K562 (cell line): ENCODE measurements at regions not wholly inside any gene's neighbourhood (a gene's known extent, or its start where the extent isn't known, plus 50 kb on each side); places are given as distances from the start of the nearest gene placed in this dataset.

ENCODE experiments used
- ATAC-seq: fragments of 200-7000 bp; cut with Tn5 transposase; 3 replicates; pipeline ENCODE4 v1.9.1; 2020; ENCODE audit warnings: moderate library complexity
- BruUV-seq: library from RNA; stranded (reverse); fragments of 400-500 nt; replicated peaks from 2 replicates; lab custom pipeline; 2021; lab: Mats Ljungman, UMichigan
- CTCF ChIA-PET: fragments of 300-600 bp; formaldehyde crosslinking; extraction: SDS; loops from one replicate; lab custom pipeline; 2021; ENCODE audit warnings: low intra/inter-chr PET ratio; lab: Yijun Ruan, JAX
- POLR2A ChIA-PET: fragments of 300-600, 350-650 bp; sonication (Branson Sonifier 250); formaldehyde crosslinking; extraction: SDS; loops from one replicate; lab custom pipeline; 2021; ENCODE audit warnings: antibody characterized with exemption, inconsistent platforms; lab: Yijun Ruan, JAX
- DNase-seq, 4 experiments: peaks; one replicate each; pipeline versions ENCODE4 v3.0.0 to v3.0.0-alpha.2; 2011 to 2018; ENCODE audit warnings: low spot score in 3 of 4, mixed read lengths in 3 of 4; ENCODE audit errors: extremely low read depth in 1 of 4
- FAIRE-seq: peaks from 2 replicates; lab custom pipeline; 2011; peaks lifted over from hg19 to GRCh38; lab: Jason Lieb, UNC
- H2AFZ ChIP-seq: 2 replicates; pipeline ENCODE4 v1.6.0; 2011; ENCODE audit warnings: low read depth, low read length, control low read depth, inconsistent platforms
- H3K27ac ChIP-seq: fragments of 200-600 bp; 3 replicates; pipeline ENCODE4 v1.8.0; 2011; ENCODE audit warnings: low read depth, mild to moderate bottlenecking, control low read depth, inconsistent platforms, low read length, moderate library complexity, mixed read lengths; ENCODE audit errors: extremely low read depth
- H3K27me3 ChIP-seq, 2 experiments: fragments of 300-600 bp in 1 of 2; 2 replicates in 1 of 2; 3 replicates in 1 of 2; pipeline versions ENCODE4 v1.6.0 to v1.8.0; 2011; ENCODE audit warnings: inconsistent platforms in 2 of 2, low read length in 2 of 2, mild to moderate bottlenecking in 1 of 2, mixed read lengths in 1 of 2, moderate library complexity in 1 of 2; ENCODE audit not compliant: control insufficient read depth in 2 of 2, insufficient read depth in 2 of 2
- H3K36me3 ChIP-seq: fragments of 300-600 bp; 3 replicates; pipeline ENCODE4 v1.8.0; 2011; ENCODE audit warnings: mild to moderate bottlenecking, low read length, inconsistent platforms; ENCODE audit not compliant: control insufficient read depth, insufficient read depth
- H3K4me1 ChIP-seq, 2 experiments: fragments of 200-600 bp in 1 of 2; replicated peaks in 1 of 2; 2 replicates in 1 of 2; 3 replicates in 1 of 2; pipeline versions ENCODE4 v1.5.1 to v1.8.0; 2011; ENCODE audit warnings: inconsistent platforms in 2 of 2, low read length in 2 of 2, mild to moderate bottlenecking in 1 of 2, mixed read lengths in 1 of 2, moderate library complexity in 1 of 2; ENCODE audit not compliant: control insufficient read depth in 2 of 2, insufficient read depth in 2 of 2
- H3K4me2 ChIP-seq: 2 replicates; pipeline ENCODE4 v1.6.1; 2011; ENCODE audit warnings: low read length, control low read depth, inconsistent platforms, mixed read lengths; ENCODE audit not compliant: insufficient read depth
- H3K4me3 ChIP-seq: fragments of 200-600 bp; sonication (generic), shearing (Covaris generic); 2 replicates; pipeline ENCODE4 v1.5.1; 2016; ENCODE audit warnings: control low read depth, inconsistent platforms
- H3K79me2 ChIP-seq: fragments of 200-600 bp; 3 replicates; pipeline ENCODE4 v1.8.0; 2011; ENCODE audit warnings: low read length, inconsistent platforms; ENCODE audit not compliant: control insufficient read depth, insufficient read depth
- H3K9ac ChIP-seq, 2 experiments: 2 replicates each; pipeline versions ENCODE4 v1.6.0 to v1.6.1; 2011; ENCODE audit warnings: low read depth in 2 of 2, low read length in 2 of 2, control low read depth in 1 of 2, inconsistent platforms in 1 of 2, mild to moderate bottlenecking in 1 of 2, mixed read lengths in 1 of 2; ENCODE audit not compliant: insufficient read depth in 1 of 2
- H3K9me1 ChIP-seq: one replicate; pipeline ENCODE4 v1.6.0; 2011; ENCODE audit warnings: inconsistent platforms, mild to moderate bottlenecking, low read length, moderate library complexity; ENCODE audit not compliant: control insufficient read depth, insufficient read depth
- H3K9me3 ChIP-seq: replicated peaks from 2 replicates; pipeline ENCODE4 v1.5.1; 2011; ENCODE audit warnings: low read depth, low read length, inconsistent platforms; ENCODE audit not compliant: control insufficient read depth, insufficient read depth
- H4K20me1 ChIP-seq: replicated peaks from 2 replicates; pipeline ENCODE4 v1.6.1; 2011; ENCODE audit warnings: low read length, inconsistent platforms, mixed read lengths; ENCODE audit not compliant: control insufficient read depth, insufficient read depth
- FUS ChIP-seq: fragments of 200-400 bp; formaldehyde crosslinking; optimal IDR thresholded peaks from 2 replicates; pipeline ENCODE3; 2017; ENCODE audit warnings: low read depth, low read length
- GATAD2A ChIP-seq: fragments of 450-650 bp; IDR thresholded peaks from 2 replicates; pipeline ENCODE4 v1.6.1; 2017
- HDGF ChIP-seq: fragments of 450-650 bp; IDR thresholded peaks from 2 replicates; pipeline ENCODE4 v1.6.1; 2016
- RAD21 ChIP-seq, 2 experiments: fragments of 250-450 bp in 1 of 2; fragments of 450-650 bp in 1 of 2; sonication (Bioruptor Pico) in 1 of 2; formaldehyde crosslinking in 1 of 2; IDR thresholded peaks in 1 of 2; conservative IDR thresholded peaks in 1 of 2; 2 replicates each; pipeline versions ENCODE4 v1.4.0 to v1.8.0; 2020 to 2022; ENCODE audit warnings: mild to moderate bottlenecking in 2 of 2, moderate library complexity in 1 of 2
- RBBP5 ChIP-seq: fragments of 200-600 bp; sonication (generic); IDR thresholded peaks from 2 replicates; pipeline ENCODE4 v1.6.1; 2012; ENCODE audit warnings: borderline replicate concordance, mild to moderate bottlenecking, low read length, control low read depth, inconsistent platforms; ENCODE audit not compliant: insufficient read depth, poor library complexity, severe bottlenecking
- SOX6 ChIP-seq: fragments of 450-650 bp; IDR thresholded peaks from 2 replicates; pipeline ENCODE4 v1.6.1; 2014; ENCODE audit warnings: mild to moderate bottlenecking
- ZNF274 ChIP-seq: IDR thresholded peaks from 2 replicates; pipeline ENCODE4 v1.6.1; 2011; ENCODE audit warnings: low read depth, mild to moderate bottlenecking, low read length, moderate library complexity, borderline replicate concordance
- ZNF280B ChIP-seq: fragments of 250-450 bp; sonication (Bioruptor Pico); IDR thresholded peaks from 2 replicates; pipeline ENCODE4 v1.5.1; 2021; ENCODE audit warnings: mild to moderate bottlenecking
- ZNF318 ChIP-seq, 2 experiments: fragments of 450-650 bp; IDR thresholded peaks; 2 replicates each; pipeline ENCODE4 v1.6.1; 2016; ENCODE audit warnings: mild to moderate bottlenecking in 2 of 2, borderline replicate concordance in 1 of 2, low read depth in 1 of 2, moderate library complexity in 1 of 2
- WGBS: fragments of 100-300 bp; shearing (Covaris generic); methylation state at CpG from one replicate; pipeline ENCODE4 v1.1.6; 2016; ENCODE audit warnings: low coverage, mixed read lengths; ENCODE audit not compliant: insufficient coverage; ENCODE audit errors: missing lambda C conversion rate; 5-methylcytosine and 5-hydroxymethylcytosine counted together
- in situ Hi-C: fragments of 300-500 bp; cut with MboI; formaldehyde crosslinking; loops from 4 replicates; pipeline ENCODE4 v1.15.0; 2018; ENCODE audit warnings: inconsistent platforms, mixed read lengths
- intact Hi-C: fragments of 100-400 bp; cut with micrococcal nuclease; formaldehyde crosslinking; loops from 2 replicates; pipeline ENCODE4 v1.14.2; 2022

- TF ChIP-seq ZNF274: no peak
- no peak for TF ChIP-seq RAD21 (CRISPR knock-in tag; conservative IDR thresholded peaks at IDR 0.05 in 1 of 2, IDR thresholded peaks at IDR 0.05 in 1 of 2)
- no peak for TF ChIP-seq FUS
- no peak for TF ChIP-seq HDGF
Observed at GRCh38 chr4:104890598-104891275, 255.9 kb upstream of the TET2 start (continued).

DNA sequence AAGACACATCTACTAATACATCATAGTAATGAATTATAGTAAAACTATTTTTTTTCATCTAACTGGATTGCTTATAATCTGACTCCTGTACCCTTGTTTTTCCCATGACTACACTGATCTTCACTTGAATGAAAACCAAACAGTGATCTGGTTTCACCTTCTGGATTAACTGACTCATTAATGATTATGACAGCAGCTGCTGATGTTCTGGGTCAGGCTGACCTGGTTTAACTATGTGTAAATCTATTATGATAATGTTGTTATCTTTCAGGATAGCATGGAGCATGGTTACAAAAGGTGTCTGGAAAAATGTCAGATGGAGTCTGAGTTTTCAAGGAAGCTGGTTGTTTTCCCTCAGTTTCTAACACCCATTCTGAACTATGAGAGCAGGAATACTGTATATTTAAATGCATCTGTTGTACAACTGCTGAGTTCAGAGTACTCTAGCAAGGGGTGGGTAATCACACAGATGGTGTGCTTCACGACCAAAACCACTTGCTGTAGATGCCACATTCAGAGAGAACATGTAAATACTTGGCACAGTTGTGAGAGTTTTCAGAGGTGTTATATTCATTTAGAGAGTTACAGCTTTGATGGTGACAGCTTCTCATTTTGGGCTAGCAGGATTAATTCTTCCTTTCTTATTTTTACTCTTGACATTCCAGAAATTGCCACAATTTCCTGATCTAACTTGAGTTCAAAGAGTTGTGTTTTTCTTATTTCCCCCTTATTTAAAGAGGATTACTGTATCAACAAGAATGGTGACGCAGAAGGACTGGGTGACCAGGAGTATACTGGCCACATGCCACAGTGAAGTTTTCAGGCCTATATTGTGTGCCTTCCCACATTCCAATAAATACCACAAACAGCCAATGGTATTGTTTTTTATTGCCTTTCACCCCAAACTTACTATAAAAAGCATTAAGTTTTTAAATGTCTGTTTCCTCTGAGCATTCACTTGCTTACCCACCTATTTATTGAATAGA, 249.7 kb upstream of the TET2 start:
- BruUV-seq: no TSS peak
- Histone ChIP-seq H3K4me1 (no peaks in the 10 kb centered on the region), H4K20me1 (no peaks in the 10 kb centered on the region), H3K27me3 (no peaks in the 10 kb centered on the region), H3K9me3 (0 out of 2 replicates have a peak, but pooled peaks cover 1% of the 10 kb centered on the region), H3K27ac (no peak overlapping the region), H3K36me3 (no peaks in the 10 kb centered on the region), H3K9ac (no peak overlapping the region), H2AFZ (no peak overlapping the region), H3K4me2 (no peak overlapping the region), H3K9me1 (no peaks in the 10 kb centered on the region), H3K79me2 (no peaks in the 10 kb centered on the region), H3K4me3 (no peak overlapping the region)
- intact Hi-C loops (no loop called here), in situ Hi-C loops (no loop called here)
- DNase-seq (no peak), FAIRE-seq (no peak), ATAC-seq (no peak)
- 0% methylated on average over 2 of the region's 2 CpGs for WGBS
- POLR2A ChIA-PET: no interaction called here
- CTCF ChIA-PET: no interaction called here
- TF ChIP-seq GATAD2A: no peak
- no peak for TF ChIP-seq ZNF318 (IDR thresholded peaks at IDR 0.05; ENCODE audit: borderline replicate concordance in 1 of 2, low read depth in 1 of 2)
- no peak for TF ChIP-seq ZNF280B
- no peak for TF ChIP-seq RBBP5
- no peak for TF ChIP-seq SOX6
